DND-41 (cell line): ENCODE measurements at regions not wholly inside any gene's neighbourhood (a gene's known extent, or its start where the extent isn't known, plus 50 kb on each side); places are given as distances from the start of the nearest gene placed in this dataset.

Experiments used
- EZH2 ChIP-seq: IDR thresholded peaks from 3 replicates; pipeline ENCODE4 v1.6.1; 2012; ENCODE audit warnings: borderline replicate concordance, low read depth, mild to moderate bottlenecking, moderate library complexity, low read length, inconsistent platforms; ENCODE audit not compliant: severe bottlenecking
- TF ChIP-seq, protein P1 (sequence below): IDR thresholded peaks from 2 replicates; pipeline ENCODE4 v1.5.1; 2012; ENCODE audit warnings: borderline replicate concordance, low read length, moderate library complexity, mild to moderate bottlenecking; ENCODE audit not compliant: poor library complexity, severe bottlenecking; ENCODE audit errors: extremely low read depth

DNA sequence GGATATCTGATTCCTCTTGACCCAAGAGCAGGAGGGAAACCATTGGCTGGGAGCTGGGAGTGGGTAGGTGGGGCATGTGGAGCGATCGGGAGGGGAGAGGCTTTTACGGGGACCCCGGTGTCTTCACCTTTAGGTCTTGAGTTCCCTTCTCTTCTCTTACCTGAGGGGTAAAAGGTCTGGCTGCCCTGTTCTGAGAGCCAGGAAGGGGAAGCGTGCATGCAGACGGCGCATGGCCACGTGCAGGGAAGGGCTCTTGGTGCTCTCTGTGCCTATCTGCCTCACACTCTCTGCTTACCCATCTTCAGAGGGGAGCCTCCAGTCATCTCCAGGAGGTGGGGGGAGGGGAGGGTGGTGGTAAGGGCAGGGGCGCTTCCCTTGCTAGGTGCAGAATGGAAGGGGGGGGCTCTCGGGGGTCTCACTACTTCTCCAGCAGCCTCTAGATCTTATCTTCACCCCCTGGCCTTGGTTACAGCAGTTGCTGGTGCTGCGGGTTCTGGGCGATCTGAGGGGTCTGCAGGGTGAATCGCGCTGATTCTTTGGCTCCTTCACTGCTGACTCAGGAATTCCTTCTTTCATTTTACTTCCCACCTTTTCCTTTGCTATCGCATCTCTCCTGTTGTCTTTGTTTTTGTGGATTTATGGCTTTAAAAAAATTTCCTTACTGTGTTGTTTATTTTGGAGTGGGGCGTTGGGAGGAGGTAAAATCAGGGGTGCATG lies 225.8 kb upstream of the HS6ST1 start:
- TF ChIP-seq, protein P1, sequence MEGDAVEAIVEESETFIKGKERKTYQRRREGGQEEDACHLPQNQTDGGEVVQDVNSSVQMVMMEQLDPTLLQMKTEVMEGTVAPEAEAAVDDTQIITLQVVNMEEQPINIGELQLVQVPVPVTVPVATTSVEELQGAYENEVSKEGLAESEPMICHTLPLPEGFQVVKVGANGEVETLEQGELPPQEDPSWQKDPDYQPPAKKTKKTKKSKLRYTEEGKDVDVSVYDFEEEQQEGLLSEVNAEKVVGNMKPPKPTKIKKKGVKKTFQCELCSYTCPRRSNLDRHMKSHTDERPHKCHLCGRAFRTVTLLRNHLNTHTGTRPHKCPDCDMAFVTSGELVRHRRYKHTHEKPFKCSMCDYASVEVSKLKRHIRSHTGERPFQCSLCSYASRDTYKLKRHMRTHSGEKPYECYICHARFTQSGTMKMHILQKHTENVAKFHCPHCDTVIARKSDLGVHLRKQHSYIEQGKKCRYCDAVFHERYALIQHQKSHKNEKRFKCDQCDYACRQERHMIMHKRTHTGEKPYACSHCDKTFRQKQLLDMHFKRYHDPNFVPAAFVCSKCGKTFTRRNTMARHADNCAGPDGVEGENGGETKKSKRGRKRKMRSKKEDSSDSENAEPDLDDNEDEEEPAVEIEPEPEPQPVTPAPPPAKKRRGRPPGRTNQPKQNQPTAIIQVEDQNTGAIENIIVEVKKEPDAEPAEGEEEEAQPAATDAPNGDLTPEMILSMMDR = no peak
- no peak for TF ChIP-seq EZH2
